HPDE6-E6E7 (cell line): ENCODE measurements at regions not wholly inside any gene's neighbourhood (a gene's known extent, or its start where the extent isn't known, plus 50 kb on each side); places are given as distances from the start of the nearest gene placed in this dataset.
A peak's percentile ranks its signal among the peaks of the same experiment; 100 is the strongest.
"Not testable (repeated sequence)": the region's sequence is repeated elsewhere in the genome, so short reads cannot be mapped to it uniquely, and the experiment has no call there.

Source experiments
- DNase-seq: peaks from one replicate; pipeline ENCODE4 v3.0.0; 2011; ENCODE audit warnings: missing footprints; ENCODE audit errors: extremely low spot score

DNA sequence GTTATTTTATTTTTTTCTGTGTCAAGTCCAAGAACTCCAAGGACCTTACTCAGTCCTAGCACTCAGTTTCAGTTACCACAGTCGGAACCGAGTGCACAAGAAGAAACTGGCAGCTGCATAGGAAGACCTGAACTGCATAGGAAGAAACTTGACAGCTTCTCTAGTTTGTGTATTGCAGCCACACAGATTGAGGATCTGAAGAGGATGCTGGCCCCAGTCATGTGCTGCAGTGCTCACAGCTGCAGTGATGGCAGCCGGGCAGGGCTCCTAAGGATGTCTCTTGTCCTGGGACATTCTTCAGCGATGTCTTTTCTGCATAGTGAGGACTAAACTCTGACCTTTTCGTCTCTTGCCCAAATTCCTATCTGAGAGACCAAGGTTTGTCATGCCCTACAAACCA lies 261.2 kb downstream of the STIM2 start:
- DNase-seq = no peak

DNA sequence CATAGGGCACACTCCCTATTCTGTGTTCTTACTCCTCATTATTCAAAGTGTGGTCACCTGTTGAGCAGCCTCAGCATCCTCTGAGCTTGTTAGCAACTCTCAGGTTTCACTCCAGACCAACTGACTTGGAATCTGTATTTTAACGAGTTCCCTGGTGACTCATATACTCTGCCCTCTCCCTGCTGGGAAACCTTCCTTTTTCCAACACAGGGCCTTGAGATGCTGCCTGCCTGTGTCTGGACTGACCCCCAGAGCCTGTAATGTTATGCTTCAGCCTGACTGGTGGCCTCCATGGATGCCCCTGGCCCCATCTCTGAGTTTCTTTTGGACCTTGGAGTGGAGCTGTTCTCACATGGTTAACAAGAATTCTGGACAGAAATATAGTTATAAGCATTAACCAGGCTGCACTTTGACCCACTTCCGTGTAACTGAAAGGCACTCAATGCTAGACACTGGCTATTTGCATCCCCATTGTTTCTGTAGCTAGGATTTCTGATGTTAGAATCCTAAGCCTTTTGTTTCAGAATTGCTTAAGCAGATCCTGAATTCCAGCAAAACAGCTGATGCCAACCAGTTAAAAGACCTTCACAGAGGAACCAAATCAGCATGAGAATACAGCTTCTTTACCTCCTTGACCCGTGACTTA lies 262.6 kb downstream of the STIM2 start:
- no peak for DNase-seq

DNA sequence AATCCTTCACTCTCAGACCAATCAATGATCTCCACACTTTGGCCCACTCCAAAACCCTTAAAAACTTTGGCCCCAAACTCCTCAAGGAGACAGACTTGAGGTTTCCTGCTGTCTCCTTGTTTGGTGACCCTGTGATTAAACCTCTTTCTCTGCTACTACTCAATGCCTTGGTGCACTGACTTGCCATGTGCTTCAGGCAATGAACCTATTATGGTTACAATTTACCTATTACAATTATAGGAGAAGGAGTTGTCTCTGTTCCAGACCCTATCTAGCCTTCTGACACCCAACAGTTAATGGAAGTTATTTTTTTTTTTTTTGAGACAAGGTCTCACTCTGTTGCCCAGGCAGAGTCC lies 263.1 kb downstream of the STIM2 start:
- DNase-seq = no peak

DNA sequence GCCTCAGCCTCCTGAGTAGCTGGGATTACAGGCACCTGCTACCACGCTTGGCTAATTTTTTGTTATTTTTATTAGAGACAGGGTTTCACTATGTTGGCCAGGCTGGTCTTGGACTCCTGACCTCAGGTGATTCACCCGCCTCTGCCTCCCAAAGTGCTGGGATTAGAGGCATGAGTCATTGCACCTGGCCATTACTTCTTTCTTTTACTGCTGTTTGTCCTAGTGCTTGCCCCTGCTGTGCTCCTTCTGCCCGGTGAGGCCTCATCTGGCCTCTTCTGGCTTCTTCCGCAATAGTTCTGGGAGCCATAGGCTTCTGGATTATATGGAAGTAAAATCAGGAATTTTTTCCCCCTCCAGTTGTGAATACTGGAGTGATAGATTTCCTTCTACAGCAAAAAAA lies 266.3 kb downstream of the STIM2 start:
- DNase-seq = not testable (repeated sequence)

DNA sequence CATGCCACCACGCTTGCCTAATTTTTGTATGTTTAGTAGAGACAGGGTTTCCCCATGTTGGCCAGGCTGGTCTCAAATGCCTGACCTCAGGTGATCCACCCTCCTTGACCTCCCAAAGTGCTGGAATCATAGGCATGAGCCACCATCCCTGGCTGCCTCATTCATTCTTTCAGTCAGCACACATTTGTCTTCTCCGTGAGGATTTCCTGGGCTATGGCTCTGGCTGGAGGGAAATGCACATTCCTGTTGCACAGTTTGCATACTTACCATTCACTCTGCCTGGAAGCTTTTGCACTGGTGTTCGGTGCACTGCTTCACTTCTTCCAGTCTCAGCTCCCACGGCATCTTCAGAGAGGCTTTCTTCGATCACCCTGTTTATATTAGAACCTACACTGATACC lies 267.8 kb downstream of the STIM2 start:
- no peak for DNase-seq

DNA sequence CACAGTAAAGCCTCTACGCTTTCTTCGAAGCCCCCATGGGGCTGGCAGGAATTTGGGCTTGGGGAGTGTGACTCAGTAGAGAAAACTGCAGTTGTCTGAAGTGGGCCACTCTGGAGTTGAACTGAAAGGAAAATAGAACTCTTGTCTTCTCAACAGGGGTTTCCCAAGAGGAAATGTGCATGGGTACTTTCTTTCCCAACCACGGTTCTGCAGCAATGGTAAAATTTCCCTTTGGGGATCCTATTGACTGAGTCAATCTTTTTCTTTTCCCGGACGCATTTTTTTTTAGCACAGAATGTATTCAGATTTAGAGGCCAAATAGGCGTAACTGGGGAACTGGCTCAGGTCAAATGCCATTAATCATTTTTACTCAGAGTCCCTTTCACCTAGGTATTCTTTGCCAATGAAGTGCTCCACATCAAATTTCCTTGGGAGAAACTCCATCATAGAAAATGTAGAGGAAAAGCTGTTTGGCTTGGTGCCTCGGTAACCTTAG lies 269.3 kb downstream of the STIM2 start:
- DNase-seq = no peak

DNA sequence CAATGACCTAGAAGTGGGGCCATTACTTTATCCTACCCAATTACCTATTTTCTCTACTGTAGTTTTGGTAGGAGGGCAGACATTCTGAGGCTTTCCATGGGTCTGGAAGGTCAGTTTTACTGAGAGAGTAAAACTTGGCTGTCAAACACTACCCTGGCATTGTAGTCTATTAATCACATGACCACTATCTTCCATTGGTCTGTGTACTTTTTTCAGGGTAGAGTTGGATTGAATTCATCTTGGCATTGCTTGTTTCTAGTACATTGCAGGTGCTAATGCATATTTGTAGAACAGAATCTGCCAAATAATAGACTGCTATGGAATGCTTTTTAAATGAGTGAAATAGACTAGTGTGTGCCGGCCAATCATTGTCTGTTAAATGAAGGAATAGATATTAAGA lies 271.9 kb downstream of the STIM2 start:
- DNase-seq = no peak

DNA sequence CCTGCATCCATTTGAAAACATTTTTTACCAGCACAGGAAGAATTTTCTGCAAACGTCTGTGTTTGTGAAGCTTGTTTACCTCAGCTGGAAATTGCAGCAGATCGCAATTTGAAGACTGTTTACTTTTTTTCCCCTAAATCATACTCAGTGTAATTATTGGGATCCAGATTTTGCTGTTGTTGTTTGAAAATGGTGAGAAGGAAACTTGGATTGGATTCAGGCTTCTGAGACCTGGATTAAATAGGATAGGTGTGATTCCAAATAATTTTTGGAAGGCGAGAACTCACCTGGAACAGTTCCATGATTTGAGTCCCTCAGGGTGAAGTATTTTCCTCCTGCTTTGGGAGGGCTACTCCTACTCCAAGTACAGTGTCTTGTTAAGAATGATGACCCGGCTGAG lies 279.8 kb downstream of the STIM2 start:
- DNase-seq = no peak

DNA sequence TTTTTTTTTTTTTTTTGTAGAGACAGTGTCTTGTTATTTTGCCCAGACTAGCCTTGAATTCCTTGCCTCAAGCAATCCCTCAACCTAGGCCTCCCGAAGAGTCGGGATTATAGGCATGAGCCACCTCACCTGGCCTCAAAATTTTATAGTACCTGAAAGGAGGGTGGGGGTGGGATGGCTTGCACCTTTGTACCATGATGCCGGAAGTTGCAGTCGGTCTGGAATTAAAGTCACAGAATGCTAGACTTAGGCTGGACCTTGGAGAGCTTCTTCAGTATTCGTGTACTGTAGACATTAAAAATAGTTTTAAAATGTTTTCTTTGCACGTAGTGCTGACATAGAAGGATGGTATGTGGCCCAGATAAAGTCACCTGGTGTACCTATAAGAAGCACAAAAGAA lies 280.9 kb downstream of the STIM2 start:
- DNase-seq = no peak

DNA sequence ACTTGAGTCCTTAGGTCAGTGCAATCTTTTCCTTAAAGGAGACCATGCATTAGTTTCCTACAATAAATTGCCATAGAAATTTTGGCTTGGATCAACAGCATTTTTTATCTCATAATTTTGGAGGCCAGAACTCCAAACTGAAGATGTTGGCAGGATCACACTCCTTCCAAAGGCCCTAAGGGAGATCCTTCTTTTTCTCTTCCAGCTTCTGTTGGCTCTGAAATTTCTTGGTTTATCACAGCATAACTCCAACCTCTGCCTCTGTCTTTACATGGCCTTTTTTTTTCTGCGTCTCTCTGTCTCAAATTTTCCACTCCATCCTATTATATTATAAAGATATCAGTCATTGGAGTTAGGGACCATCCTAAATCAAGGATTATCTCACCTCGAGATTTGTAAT lies 282.2 kb downstream of the STIM2 start:
- DNase-seq = no peak

DNA sequence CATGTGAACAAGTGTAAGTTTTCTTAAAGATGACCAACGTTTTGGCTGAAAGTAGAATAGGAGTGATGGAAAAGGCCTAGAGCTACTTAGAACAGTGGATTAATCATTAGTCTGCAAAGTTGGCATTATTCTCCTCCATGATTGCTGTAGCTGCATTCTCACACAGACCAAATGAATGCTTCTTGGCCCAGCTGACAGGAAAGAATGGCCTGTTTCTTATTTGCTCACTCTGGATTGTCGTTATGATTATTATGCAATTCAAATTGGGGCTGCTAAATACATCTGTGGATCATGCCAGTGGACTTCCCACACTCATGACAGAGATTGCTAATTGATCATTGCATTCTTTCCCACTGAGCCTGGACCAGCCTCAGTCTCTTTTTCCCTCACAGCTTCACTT lies 285.0 kb downstream of the STIM2 start:
- DNase-seq = no peak

DNA sequence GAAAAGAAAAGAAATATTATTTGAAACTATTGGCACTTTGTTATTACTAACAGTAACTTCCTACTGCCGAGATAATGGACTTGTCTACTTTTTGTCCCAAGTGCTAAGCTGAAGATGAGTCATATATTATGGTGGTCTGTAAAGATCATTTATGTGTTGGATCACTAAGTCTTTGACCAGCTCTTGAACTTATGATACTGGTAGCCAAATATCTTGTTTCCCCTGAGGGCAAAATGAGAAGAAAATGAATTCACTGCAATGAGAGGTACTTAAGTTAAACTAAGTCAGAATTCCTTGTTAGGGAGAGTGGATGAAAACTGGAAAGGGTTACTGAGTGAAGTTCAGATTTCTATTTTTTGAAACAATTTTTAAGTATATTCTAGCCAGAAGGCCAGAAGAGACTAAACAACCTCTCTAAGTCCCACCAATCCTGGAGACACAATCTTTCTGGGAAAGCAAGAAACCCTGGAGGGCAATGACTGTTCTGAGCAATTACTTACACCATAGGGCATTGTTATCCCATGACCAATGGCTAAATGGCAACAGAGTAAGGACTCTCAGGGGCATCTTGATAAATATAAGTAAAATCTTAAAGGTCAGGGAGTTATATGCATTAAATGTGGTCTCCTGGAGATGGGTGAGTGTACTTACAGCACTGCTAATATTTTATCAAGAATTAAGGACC lies 287.7 kb downstream of the STIM2 start:
- DNase-seq = no peak

DNA sequence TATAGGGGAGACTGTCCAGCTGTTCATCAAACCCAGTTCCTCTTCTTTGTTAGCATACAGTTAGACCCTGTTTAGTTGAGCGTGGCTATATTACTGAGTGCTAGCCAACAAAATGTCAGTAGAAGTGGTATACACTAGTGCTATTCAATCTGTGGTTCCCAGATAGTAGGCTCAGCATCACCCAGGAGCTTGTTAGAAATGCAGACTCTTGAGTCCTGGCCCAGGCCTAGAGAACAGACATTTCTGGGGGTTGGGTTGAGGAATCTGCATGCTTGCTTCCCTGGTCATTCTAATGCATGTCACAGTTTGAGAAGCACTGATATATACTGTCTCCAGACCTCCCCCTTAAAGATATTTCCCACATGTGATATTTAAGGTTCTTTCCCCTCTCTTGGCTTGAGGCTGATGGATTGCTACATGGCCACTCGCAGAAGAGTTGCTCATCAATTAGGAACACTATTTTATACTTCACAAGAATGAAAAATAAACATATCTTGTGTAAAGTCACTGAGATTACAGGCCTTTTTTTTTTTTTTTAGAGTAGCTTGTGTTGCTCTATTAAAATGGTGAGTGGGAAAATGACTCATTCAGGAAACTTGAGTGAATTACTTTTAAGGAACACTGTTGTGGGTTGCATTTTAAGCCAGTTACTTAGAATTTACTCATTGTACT lies 289.0 kb downstream of the STIM2 start:
- DNase-seq = no peak

DNA sequence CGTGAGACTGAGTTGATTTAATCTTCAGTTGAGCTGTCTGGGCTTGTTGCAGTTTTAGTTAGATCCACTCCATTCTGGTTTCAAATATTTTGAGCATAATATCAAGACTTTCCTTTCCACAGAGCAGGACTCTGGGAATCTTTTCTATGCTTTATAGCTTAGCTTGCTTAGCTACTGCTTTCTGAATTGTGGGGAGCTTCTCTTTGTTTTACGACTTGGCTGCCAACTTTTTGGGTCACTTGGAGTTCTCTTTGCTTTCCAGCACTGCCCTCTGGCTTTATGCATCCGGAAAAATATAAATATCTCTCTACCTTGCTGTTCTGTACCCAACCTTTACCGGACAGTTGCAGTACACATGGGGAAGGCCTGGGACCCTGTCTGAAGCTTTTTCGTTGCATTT lies 292.1 kb downstream of the STIM2 start:
- no peak for DNase-seq

DNA sequence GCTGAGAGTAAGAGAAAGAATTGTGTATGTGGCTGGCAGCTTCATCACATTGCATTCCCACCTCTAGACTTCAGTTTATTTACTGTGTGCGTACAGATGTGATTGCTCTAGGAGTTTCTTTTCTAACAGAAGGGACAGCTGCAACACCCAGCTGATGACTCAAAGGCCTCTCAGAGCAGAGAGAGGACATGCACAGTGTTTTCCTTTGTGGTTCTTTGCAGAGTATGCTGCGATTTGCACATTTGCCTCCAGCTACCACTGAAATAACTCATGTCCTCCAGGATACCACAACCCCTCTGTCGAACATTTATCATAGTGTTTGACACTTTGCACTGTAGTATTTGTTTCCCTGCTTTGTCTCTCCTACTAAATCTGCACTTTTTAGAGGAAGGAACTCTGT lies 294.1 kb downstream of the STIM2 start:
- DNase-seq = peak; percentile 43

DNA sequence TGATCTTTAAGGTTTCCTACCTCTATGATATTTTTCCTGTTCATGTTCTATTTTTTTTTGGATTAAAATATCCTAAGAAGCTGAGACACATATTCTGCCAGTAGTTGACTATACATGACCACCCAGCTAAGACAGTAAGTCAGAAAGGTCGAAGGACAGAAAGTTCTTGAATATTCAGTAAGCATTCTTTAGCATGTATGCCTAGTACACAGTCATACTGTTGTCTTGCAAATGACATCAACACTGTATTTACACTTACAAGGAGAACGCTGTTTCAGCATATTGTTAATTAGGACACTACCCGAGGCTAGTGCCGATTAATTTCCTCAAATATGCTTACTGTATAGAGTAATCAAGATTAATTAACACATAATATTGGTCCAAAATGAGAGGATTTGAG lies 300.6 kb downstream of the STIM2 start:
- DNase-seq = no peak

DNA sequence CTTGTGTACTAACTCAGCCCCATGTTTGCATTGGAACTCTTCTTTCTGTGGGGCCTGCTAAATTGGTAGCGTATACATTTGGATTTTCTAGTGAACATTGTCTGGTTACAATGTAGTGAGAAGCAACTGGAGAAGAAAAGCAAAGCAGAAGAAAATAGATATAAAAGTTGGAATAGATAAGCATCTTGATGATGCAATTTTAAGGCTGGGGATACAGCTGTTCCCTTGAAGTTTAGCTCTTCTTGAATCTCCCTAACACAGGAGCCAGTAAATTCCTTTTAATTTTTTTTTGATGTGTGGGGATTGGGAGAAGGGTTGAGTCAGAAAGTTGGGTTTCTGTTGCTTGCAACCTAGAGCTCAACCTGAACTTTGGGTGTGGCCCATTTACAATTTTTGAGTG lies 308.1 kb downstream of the STIM2 start:
- DNase-seq = no peak

DNA sequence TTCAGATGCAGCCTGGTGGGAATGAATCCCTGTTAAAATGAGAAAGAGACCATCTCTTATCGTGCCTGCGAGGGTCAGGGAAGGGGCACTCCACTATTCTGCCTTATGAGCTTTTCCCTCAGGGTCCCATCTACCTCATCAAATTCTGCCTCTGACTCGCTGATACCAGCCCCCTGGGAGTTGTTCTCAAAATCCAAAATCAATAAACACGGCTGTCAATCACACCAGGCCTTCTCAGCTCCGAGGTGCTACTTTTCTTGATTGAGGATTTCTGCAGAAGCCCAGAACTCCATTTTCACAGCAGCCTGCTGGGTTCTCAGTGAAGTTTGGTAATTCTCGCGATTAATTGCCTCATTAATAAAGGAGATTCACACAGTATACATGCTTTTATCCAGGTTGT lies 312.6 kb downstream of the STIM2 start:
- DNase-seq = no peak

DNA sequence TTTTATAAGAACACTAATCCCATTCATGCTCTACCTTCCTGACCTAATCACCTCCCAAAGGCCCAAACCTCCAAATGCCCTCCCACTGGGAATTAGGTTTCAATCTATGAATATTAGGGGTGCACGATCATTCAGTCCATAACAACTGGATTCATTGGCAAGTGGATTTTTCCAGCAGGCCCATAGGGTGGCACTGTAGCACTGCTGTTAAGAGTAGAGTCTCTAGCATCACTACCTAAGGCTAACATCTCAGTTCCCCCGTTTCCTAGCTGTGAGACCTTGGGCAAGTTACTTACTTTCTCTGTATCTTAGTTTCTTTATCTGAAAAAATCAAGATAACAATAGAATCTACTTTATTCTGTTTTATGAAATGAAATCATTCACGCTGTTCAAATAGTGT lies 315.8 kb downstream of the STIM2 start:
- DNase-seq = peak; percentile 22

DNA sequence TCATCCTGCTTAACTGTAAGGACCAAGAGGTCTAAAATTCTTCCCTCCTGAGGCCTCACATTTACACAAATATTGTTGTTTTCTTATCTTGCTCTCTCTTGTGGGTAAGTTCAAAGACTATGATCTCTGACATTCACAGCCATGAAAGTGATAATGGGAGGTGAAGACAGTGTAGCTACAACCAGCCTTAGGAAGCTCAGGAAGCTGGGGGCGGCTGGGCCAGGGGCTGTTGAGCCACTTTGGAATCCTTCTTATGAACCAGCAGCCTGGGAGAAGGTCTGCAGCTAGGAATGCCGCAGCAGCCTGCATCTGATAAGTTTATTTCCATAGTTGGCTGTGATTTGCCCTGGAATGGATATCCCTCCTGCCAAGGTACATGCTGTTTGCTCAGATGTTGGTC lies 316.2 kb downstream of the STIM2 start:
- no peak for DNase-seq

DNA sequence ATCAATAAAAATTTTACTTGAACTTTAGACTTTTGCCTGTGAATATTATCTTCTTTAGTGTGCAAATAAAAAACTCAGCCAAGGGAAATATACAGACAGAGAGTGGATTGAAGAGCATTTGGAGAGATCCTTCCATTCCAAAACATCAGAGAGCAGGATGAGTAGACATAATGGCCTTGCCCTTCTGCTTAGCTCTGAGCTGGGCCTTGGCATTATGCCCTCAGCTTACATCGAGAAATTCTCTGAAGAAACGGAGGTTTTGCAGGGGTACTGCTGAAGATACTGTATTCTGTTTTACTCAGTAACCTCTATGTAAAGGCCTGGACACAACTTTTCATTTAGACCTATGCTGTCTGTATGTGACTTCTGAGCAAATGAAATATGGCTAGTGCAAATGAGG lies 317.4 kb downstream of the STIM2 start:
- DNase-seq = no peak

DNA sequence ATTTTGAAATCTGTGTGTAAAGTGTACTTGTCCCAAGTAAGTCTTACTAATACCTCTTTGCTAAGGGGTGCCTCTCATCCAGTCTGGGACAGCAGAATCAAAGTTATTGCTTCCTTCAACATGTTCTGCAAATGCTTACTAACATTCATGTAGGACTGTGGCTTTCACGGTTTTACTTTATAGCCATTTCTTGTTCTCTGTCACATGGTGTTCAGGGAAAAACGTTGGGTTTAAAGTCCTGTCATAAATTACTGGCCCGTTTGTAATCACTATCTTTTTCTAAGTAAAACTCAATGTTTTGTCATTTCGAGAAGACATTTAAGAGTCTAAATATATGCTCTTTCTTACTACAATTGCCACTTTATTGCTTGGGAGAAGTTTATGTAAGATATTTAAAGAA lies 321.1 kb downstream of the STIM2 start:
- no peak for DNase-seq

DNA sequence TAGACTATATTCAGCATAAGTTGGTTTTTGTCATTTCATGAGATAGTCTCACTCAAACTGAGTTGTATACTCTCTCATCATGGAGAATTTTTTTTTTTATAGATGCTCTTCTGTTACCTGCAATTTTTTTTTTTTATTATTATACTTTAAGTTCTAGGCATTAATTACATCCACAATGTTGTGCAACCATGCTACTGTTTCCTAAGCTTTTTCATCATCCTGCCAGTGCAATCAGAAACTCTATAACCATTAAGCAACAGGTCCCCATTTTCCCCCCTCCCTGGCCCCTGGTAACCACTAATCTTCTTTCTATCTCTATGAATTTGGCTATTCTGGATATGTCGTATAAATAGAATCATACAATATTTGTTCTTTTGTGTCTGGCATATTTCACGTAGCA lies 321.6 kb downstream of the STIM2 start:
- no peak for DNase-seq
